KMS-11 (cell line): ENCODE measurements at regions not wholly inside any gene's neighbourhood (a gene's known extent, or its start where the extent isn't known, plus 50 kb on each side); places are given as distances from the start of the nearest gene placed in this dataset.

Source experiments
- H2AFZ ChIP-seq: fragments of 200-600 bp; sonication (generic); 2 replicates; pipeline ENCODE4 v1.6.1; 2016; ENCODE audit warnings: antibody characterized with exemption, mixed run types, low read depth
- H3K27ac ChIP-seq: fragments of 200-600 bp; sonication (generic); 2 replicates; pipeline ENCODE4 v1.6.1; 2016; ENCODE audit warnings: mild to moderate bottlenecking, mixed run types
- H3K27me3 ChIP-seq: fragments of 200-600 bp; sonication (generic); 2 replicates; pipeline ENCODE4 v1.6.1; 2017; ENCODE audit warnings: mild to moderate bottlenecking, low read depth, mixed run types, moderate library complexity; ENCODE audit not compliant: insufficient read depth
- H3K36me3 ChIP-seq: fragments of 200-600 bp; sonication (generic); 2 replicates; pipeline ENCODE4 v1.6.1; 2017; ENCODE audit warnings: mild to moderate bottlenecking, mixed run types; ENCODE audit not compliant: insufficient read depth
- H3K4me1 ChIP-seq: fragments of 200-600 bp; sonication (generic); 2 replicates; pipeline ENCODE4 v1.6.1; 2016; ENCODE audit warnings: mild to moderate bottlenecking, low read depth, mixed run types; ENCODE audit not compliant: poor library complexity, severe bottlenecking
- H3K4me2 ChIP-seq: fragments of 200-600 bp; sonication (generic); 2 replicates; pipeline ENCODE4 v1.7.0; 2016; ENCODE audit warnings: mild to moderate bottlenecking, mixed run types
- H3K4me3 ChIP-seq: fragments of 200-600 bp; sonication (generic); IDR thresholded peaks from 2 replicates; pipeline ENCODE4 v1.6.1; 2017; ENCODE audit warnings: low read depth, low read length, mixed read lengths; ENCODE audit not compliant: insufficient read depth
- H3K79me2 ChIP-seq: fragments of 200-600 bp; sonication (generic); 2 replicates; pipeline ENCODE4 v1.6.1; 2016; ENCODE audit warnings: low read depth, mixed run types; ENCODE audit not compliant: insufficient read depth
- H3K9ac ChIP-seq: fragments of 200-600 bp; sonication (generic); 2 replicates; pipeline ENCODE4 v1.6.1; 2016; ENCODE audit warnings: mild to moderate bottlenecking, mixed run types
- H4K20me1 ChIP-seq: fragments of 200-600 bp; sonication (generic); 2 replicates; pipeline ENCODE4 v1.6.1; 2016; ENCODE audit warnings: mild to moderate bottlenecking, mixed run types; ENCODE audit not compliant: insufficient read depth
- CTCF ChIP-seq: fragments of 200-600 bp; sonication (generic); conservative IDR thresholded peaks from 2 replicates; pipeline ENCODE4 v1.6.1; 2017; ENCODE audit warnings: low read depth, mild to moderate bottlenecking, antibody characterized with exemption, low read length, moderate library complexity, mixed read lengths

DNA sequence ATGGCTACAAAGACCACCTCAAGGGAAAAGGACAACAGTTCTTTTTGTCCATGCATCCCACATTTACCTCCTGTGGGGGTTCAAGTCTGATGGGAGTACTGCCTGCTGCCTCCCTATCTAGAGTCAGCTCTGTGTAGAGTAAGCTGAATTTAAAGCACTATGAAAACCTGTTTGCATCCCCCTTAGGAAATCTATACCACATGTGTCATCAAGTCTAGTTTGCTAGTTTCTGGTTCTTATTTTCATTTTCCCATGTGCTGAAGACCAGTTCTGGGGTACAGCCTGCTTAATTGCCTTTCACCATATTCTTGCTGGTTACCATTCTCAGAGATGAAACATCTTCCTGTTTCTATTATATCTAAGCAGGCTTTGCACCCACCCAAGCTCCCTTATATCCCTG, 470.3 kb downstream of the MBD2 start:
- Histone ChIP-seq H3K4me2 (no peak overlapping the region), H3K9ac (no peak overlapping the region), H3K27me3 (no peaks in the 10 kb centered on the region), H3K79me2 (no peaks in the 10 kb centered on the region), H4K20me1 (no peaks in the 10 kb centered on the region), H3K4me1 (no peaks in the 10 kb centered on the region), H3K4me3 (no peak overlapping the region), H3K36me3 (no peaks in the 10 kb centered on the region), H3K27ac (no peak overlapping the region), H2AFZ (no peak overlapping the region)
- no peak for TF ChIP-seq CTCF

GRCh38 chr18:53753601-53754000, 470.9 kb downstream of the MBD2 start:
- Histone ChIP-seq H3K36me3 (no peaks in the 10 kb centered on the region), H2AFZ (no peak overlapping the region), H3K9ac (no peak overlapping the region), H3K27ac (no peak overlapping the region), H4K20me1 (no peaks in the 10 kb centered on the region), H3K27me3 (no peaks in the 10 kb centered on the region), H3K4me3 (no peak overlapping the region), H3K4me2 (no peak overlapping the region), H3K4me1 (no peaks in the 10 kb centered on the region), H3K79me2 (no peaks in the 10 kb centered on the region)
- no peak for TF ChIP-seq CTCF

DNA sequence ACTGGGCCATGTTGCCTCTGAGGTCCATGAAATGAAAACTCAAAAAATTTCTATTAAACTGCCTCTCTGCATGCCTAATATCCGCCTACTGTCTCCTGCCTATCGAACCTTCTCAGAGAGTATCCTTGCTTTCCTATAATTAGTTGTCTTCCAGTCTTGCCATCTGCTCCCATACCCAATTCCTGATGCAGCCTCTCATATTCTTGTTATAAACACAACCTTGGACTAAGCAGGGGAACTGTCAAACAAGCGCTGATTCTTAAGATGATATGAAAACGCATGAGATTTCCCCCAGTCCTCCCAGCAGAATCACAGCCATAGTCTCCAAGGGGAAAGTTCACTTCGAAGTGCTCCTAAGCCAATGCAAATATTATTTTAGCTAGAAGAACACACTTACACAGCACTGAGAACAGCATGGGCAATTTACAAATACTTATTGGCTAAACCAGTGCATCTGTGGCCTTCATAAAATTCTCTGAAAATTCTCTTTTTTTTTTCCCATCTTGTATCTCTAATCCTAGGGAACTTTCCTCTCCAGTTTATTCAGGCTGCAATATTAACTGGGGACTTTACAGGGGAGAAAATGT, 471.6 kb downstream of the MBD2 start:
- Histone ChIP-seq H3K4me1 (no peaks in the 10 kb centered on the region), H3K79me2 (no peaks in the 10 kb centered on the region), H3K36me3 (no peaks in the 10 kb centered on the region), H2AFZ (no peak overlapping the region), H3K4me2 (no peak overlapping the region), H3K4me3 (no peak overlapping the region), H4K20me1 (no peaks in the 10 kb centered on the region), H3K27ac (no peak overlapping the region), H3K27me3 (no peaks in the 10 kb centered on the region), H3K9ac (no peak overlapping the region)
- TF ChIP-seq CTCF: no peak

GRCh38 chr18:53749766-53750165, 474.7 kb downstream of the MBD2 start:
- Histone ChIP-seq H2AFZ (no peak overlapping the region), H3K27ac (no peak overlapping the region), H3K79me2 (no peaks in the 10 kb centered on the region), H3K36me3 (no peaks in the 10 kb centered on the region), H3K4me2 (no peak overlapping the region), H3K9ac (no peak overlapping the region), H3K4me3 (no peak overlapping the region), H3K4me1 (no peaks in the 10 kb centered on the region), H3K27me3 (no peaks in the 10 kb centered on the region), H4K20me1 (no peaks in the 10 kb centered on the region)
- no peak for TF ChIP-seq CTCF
